ENCODE measurements at regions not wholly inside any gene's neighbourhood (a gene's known extent, or its start where the extent isn't known, plus 50 kb on each side); places are given as distances from the start of the nearest gene placed in this dataset.

DNA sequence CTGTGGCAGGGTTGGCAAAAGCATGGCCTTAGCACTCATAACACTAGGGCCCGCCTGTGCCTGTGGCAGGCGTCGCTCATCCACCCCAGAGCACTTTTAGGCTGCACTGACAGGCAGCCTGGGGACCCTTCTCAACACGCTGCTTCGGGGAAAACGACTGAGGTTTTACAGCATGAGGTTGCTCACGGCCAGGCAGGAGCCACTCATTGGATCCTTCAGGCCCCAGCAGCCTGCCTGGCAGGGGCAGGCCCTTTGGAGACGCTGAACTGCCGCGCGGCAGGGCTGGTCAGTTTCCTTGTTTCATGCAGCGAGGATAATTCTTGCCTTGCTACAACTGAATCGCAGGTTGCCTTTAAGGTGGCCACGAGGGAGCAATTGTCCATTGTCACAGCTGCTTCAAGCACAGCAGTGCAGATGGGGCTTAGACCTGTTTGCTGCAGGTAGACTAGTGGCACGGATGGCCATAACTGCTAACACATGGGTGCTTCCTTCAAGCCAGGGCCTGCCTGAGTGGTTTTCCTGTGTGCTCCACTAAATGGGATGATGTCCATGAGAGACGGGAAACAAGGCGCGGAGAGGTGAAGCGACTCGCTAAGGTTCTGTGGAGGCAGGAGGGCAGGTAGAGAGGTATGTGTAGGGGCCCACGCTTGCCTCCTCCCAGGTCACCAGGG, 49.9 kb upstream of the HS6ST1 start:
- TF ChIP-seq, protein P1, sequence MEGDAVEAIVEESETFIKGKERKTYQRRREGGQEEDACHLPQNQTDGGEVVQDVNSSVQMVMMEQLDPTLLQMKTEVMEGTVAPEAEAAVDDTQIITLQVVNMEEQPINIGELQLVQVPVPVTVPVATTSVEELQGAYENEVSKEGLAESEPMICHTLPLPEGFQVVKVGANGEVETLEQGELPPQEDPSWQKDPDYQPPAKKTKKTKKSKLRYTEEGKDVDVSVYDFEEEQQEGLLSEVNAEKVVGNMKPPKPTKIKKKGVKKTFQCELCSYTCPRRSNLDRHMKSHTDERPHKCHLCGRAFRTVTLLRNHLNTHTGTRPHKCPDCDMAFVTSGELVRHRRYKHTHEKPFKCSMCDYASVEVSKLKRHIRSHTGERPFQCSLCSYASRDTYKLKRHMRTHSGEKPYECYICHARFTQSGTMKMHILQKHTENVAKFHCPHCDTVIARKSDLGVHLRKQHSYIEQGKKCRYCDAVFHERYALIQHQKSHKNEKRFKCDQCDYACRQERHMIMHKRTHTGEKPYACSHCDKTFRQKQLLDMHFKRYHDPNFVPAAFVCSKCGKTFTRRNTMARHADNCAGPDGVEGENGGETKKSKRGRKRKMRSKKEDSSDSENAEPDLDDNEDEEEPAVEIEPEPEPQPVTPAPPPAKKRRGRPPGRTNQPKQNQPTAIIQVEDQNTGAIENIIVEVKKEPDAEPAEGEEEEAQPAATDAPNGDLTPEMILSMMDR (IDR thresholded peaks at IDR 0.05) = no peak
- TF ChIP-seq POLR2A (IDR thresholded peaks at IDR 0.05) = no peak

All from lower leg skin (tissue), 3 donors.